Hematopoietic multipotent progenitor cell treated with erythropoietin and hydrocortisone succinate and interleukin-3 and kit ligand, for 8 days (in vitro differentiated cells): ENCODE measurements at regions not wholly inside any gene's neighbourhood (a gene's known extent, or its start where the extent isn't known, plus 50 kb on each side); places are given as distances from the start of the nearest gene placed in this dataset.
A peak's percentile ranks its signal among the peaks of the same experiment; 100 is the strongest.
"Not testable (repeated sequence)": the region's sequence is repeated elsewhere in the genome, so short reads cannot be mapped to it uniquely, and the experiment has no call there.

Experiments
- DNase-seq: peaks from one replicate; pipeline ENCODE4 v3.0.0-alpha.2; 2015

- no peak for DNase-seq
Measured at GRCh38 chr10:78660446-78661106, 408.2 kb upstream of the ZMIZ1 start.

- no peak for DNase-seq
Measured at GRCh38 chr10:78663721-78664120, 405.0 kb upstream of the ZMIZ1 start.

GRCh38 chr10:78664929-78665553 lies 403.7 kb upstream of the ZMIZ1 start:
- peak; percentile 32 for DNase-seq

GRCh38 chr10:78672918-78673317 lies 395.8 kb upstream of the ZMIZ1 start:
- DNase-seq: no peak

DNA sequence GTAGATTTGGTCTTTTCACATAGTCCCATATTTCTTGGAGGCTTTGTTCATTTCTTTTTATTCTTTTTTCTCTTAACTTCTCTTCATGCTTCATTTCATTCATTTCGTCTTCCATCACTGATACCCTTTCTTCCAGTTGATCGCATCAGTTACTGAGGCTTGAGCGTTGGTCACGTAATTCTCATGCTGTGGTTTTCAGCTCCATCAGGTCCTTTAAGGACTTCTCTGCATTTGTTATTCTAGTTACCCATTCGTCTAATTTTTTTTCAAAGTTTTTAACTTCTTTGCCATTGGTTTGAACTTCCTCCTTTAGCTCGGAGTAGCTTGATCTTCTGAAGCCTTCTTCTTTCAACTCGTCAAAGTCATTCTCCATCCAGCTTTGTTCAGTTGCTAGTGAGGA lies 387.6 kb upstream of the ZMIZ1 start:
- not testable (repeated sequence) for DNase-seq

DNA sequence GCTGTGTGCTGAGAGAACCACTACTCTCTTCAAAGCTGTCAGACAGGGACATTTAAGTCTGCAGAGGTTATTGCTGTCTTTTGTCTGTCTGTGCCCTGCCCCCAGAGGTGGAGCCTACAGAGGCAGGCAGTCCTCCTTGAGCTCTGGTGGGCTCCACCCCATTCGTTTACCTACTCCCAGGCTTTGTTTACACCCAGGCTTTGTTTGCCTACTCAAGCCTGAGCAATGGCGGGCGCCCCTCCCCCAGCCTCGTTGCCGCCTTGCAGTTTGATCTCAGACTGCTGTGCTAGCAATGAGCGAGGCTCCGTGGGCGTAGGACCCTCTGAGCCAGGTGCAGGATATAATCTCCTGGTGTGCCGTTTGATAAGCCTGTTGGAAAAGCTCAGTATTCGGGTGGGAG lies 386.8 kb upstream of the ZMIZ1 start:
- DNase-seq: not testable (repeated sequence)

GRCh38 chr10:78684947-78685346 lies 383.8 kb upstream of the ZMIZ1 start:
- no peak for DNase-seq

- DNase-seq: no peak
Measured at GRCh38 chr10:78685466-78686103, 383.2 kb upstream of the ZMIZ1 start.

DNA sequence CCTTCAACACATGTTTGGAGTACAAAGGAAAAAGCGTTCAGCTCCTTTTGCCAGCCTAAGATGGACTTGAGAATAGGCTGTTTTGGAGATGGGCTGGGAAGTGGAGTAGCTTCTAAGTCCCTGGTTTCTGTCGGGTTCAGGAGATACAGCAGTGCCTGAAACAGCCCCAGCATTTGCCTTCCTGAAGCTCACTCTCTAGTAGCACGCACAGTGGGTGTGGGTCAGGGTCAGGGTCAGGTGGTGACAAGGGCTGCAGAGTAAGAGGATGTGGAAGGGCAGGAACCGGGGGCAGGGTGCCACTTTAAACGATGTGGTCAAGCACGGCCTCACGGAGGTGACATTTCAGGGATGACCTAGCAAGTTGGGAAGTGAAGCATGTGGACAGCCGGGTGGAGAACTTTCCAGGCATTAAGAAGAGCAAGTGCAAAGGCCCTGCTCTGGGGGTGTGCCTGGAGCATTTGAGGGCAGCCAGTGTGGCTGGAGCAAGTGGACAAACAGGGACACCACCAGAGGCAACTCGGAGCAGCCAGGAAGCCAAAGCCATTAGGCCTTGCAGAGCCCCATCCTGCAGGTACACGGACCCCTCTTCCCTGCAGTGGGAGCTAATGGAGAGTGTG lies 382.2 kb upstream of the ZMIZ1 start:
- DNase-seq: no peak

DNA sequence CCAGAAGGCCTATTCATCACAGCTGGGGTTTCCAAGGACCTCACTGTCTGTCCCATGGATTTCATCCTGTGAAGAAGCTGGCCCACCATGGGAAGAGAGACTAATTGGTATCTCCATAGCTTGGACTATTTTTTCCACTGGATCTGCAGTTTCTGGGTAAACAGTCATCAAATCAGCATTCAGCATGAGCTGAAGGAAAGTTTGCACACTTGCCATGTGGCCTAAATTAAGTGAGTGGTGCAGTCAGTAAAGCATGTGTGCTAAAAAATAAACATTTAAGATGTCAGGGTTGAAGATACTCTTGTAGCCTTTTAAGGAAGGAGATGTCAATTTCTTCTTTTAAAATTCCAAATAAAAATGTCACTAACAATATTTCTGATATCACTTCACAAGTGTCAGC lies 381.1 kb upstream of the ZMIZ1 start:
- no peak for DNase-seq

DNA sequence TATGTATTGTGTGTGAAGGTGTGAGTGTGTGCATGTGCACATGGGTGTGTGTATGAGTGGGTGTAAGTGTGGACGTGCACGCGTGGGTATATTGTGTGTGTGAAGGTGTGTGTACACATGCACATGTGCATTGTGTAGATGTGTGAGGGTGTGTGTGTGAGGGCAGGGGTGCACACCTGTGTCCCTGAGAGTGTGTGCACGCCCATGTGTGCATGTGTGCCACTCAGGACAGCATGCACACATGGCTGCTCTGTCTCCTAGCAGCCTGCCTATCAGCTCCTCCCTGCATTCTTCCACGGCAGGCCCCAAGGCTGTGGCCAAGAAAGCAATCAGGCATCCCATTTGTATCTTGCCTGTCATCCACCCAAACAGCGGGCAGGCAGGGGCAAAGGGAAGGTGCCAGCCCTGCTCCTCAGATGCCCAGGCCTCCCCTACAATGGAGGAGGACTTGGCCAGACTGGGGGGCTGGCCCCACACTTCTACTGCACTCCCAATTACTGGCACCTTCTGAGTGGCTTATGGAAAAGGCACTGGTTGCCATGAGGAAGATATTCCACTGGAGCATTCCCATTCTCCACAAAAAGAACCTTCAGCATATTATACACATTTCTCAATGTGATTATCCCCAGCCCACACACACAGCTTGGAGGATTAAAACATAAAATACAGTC lies 380.4 kb upstream of the ZMIZ1 start:
- DNase-seq: no peak

DNA sequence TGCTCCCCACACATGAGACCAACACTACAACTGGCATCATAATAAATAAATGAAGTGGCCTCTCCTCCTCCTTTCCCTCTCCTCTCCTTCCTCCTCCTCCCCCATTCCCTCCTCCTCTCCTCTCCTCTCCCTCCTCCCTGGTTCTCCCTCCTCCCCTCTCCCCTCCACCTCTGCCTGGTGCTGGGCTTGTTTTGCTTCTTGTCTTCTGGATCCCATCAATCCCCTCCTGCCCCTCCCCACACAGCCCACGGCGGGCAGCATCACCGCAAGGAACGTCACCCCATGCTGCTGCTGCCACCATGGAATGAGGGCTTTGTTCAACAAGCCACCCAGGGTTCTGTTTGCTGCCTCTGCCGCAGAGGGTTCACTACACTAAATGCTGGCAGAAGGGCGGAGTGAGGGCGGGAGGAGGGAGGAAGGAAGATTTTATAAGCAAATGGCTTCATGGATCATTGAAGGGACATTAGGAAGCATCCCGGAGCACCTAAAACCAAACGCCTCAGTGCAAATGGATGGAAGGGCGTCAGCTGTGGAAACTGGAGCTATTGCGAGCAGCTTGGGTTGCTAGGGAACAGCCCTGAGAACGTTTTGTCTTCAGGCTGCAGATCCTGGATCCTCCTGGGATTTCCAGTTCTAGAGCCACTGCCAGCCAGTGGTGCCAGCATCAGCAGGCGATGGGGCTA lies 379.7 kb upstream of the ZMIZ1 start:
- no peak for DNase-seq

DNA sequence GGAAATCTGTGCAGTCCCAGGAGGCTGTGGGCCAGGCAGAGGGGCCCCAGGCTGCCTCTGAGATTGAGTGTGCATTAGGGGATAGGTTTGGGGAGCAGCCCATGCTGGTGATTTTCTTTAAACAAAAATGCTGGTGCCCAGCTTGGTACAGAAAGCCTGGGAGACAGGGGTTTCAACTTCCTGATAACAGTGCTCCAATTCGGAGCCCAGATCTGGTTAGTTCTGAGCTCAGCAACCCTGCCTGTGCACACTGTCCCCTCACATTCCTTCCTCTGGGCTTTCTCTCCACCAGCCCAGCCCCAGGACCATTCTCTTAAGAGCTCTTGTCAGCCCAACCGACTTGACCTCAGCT lies 379.2 kb upstream of the ZMIZ1 start:
- DNase-seq: no peak

GRCh38 chr10:78690354-78691111 lies 378.2 kb upstream of the ZMIZ1 start:
- DNase-seq: no peak

GRCh38 chr10:78691301-78692030 lies 377.3 kb upstream of the ZMIZ1 start:
- no peak for DNase-seq

- no peak for DNase-seq
Measured at GRCh38 chr10:78692071-78692470, 376.7 kb upstream of the ZMIZ1 start.

DNA sequence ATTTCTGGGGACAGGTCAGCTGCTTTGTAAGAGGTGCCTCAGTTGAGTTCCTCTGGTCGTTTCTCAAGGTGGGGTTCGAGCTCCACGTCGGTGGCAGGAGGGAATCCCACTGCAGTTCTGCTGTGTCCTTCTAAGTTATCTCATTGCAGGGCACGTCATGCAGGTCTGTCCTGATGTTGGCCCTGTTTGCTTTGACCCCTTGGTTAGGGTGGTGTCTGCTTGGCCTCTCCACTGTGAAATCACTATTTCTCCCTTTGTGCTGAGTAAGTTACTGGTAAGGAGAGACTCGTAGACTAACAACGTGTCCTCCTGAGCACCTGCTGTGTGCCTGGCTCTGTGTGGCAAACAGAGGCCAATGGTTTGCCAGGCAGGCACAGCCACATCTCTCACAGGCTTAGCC lies 372.9 kb upstream of the ZMIZ1 start:
- no peak for DNase-seq

GRCh38 chr10:78696791-78697395 lies 371.9 kb upstream of the ZMIZ1 start:
- DNase-seq: no peak

DNA sequence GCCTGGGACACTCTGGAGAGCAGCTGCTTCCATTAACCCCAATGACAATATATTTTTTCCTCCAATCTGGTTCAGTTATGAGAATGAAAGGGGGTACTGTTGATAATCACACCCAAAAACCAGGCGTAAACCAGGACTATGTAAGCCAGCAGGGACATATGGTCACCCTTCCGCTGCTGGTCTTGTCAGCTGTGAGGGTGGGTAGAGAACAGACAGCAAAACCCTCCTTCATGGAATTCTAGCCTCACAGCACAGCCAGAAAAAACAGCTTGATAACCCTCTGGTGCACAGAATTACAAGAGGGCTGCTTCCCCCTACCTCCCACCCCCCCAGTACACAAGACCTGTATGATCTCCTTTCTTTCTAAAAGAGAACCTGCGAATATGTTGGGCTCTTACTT lies 368.8 kb upstream of the ZMIZ1 start:
- no peak for DNase-seq

DNA sequence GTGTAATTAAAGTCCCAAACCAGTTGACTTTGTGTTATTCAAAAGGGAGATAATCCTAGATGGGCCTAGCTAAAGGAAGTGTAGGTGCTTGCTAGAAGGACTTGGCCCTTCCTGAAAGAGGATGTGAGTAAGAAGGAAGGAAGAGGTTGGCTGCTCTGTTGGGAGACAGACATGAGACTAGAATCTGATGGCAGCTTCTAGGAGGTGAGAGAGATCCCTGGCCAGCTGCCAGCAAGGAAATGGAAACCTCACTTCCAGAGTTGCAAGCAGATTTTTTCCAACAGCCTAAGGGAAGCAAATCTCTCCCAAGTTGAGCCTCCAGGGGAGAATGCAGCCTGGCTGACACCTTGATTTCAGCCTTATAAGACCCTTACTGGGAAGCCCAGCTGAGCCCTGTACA lies 368.4 kb upstream of the ZMIZ1 start:
- DNase-seq: no peak
